K562 (cell line): ENCODE measurements at regions not wholly inside any gene's neighbourhood (a gene's known extent, or its start where the extent isn't known, plus 50 kb on each side); places are given as distances from the start of the nearest gene placed in this dataset.

Experiments used
- ATAC-seq: fragments of 200-7000 bp; cut with Tn5 transposase; 3 replicates; pipeline ENCODE4 v1.9.1; 2020; ENCODE audit warnings: moderate library complexity
- BruUV-seq: library from RNA; stranded (reverse); fragments of 400-500 nt; replicated peaks from 2 replicates; lab custom pipeline; 2021; lab: Mats Ljungman, UMichigan
- CTCF ChIA-PET: fragments of 300-600 bp; formaldehyde crosslinking; extraction: SDS; loops from one replicate; lab custom pipeline; 2021; ENCODE audit warnings: low intra/inter-chr PET ratio; lab: Yijun Ruan, JAX
- POLR2A ChIA-PET: fragments of 300-600, 350-650 bp; sonication (Branson Sonifier 250); formaldehyde crosslinking; extraction: SDS; loops from one replicate; lab custom pipeline; 2021; ENCODE audit warnings: antibody characterized with exemption, inconsistent platforms; lab: Yijun Ruan, JAX
- DNase-seq, 4 experiments: peaks; one replicate each; pipeline versions ENCODE4 v3.0.0 to v3.0.0-alpha.2; 2011 to 2018; ENCODE audit warnings: low spot score in 3 of 4, mixed read lengths in 3 of 4; ENCODE audit errors: extremely low read depth in 1 of 4
- FAIRE-seq: peaks from 2 replicates; lab custom pipeline; 2011; peaks lifted over from hg19 to GRCh38; lab: Jason Lieb, UNC
- H2AFZ ChIP-seq: 2 replicates; pipeline ENCODE4 v1.6.0; 2011; ENCODE audit warnings: low read depth, low read length, control low read depth, inconsistent platforms
- H3K27ac ChIP-seq: fragments of 200-600 bp; 3 replicates; pipeline ENCODE4 v1.8.0; 2011; ENCODE audit warnings: low read depth, mild to moderate bottlenecking, control low read depth, inconsistent platforms, low read length, moderate library complexity, mixed read lengths; ENCODE audit errors: extremely low read depth
- H3K27me3 ChIP-seq, 2 experiments: fragments of 300-600 bp in 1 of 2; 2 replicates in 1 of 2; 3 replicates in 1 of 2; pipeline versions ENCODE4 v1.6.0 to v1.8.0; 2011; ENCODE audit warnings: inconsistent platforms in 2 of 2, low read length in 2 of 2, mild to moderate bottlenecking in 1 of 2, mixed read lengths in 1 of 2, moderate library complexity in 1 of 2; ENCODE audit not compliant: control insufficient read depth in 2 of 2, insufficient read depth in 2 of 2
- H3K36me3 ChIP-seq: fragments of 300-600 bp; 3 replicates; pipeline ENCODE4 v1.8.0; 2011; ENCODE audit warnings: mild to moderate bottlenecking, low read length, inconsistent platforms; ENCODE audit not compliant: control insufficient read depth, insufficient read depth
- H3K4me1 ChIP-seq, 2 experiments: fragments of 200-600 bp in 1 of 2; replicated peaks in 1 of 2; 2 replicates in 1 of 2; 3 replicates in 1 of 2; pipeline versions ENCODE4 v1.5.1 to v1.8.0; 2011; ENCODE audit warnings: inconsistent platforms in 2 of 2, low read length in 2 of 2, mild to moderate bottlenecking in 1 of 2, mixed read lengths in 1 of 2, moderate library complexity in 1 of 2; ENCODE audit not compliant: control insufficient read depth in 2 of 2, insufficient read depth in 2 of 2
- H3K4me2 ChIP-seq: 2 replicates; pipeline ENCODE4 v1.6.1; 2011; ENCODE audit warnings: low read length, control low read depth, inconsistent platforms, mixed read lengths; ENCODE audit not compliant: insufficient read depth
- H3K4me3 ChIP-seq: fragments of 200-600 bp; sonication (generic), shearing (Covaris generic); 2 replicates; pipeline ENCODE4 v1.5.1; 2016; ENCODE audit warnings: control low read depth, inconsistent platforms
- H3K79me2 ChIP-seq: fragments of 200-600 bp; 3 replicates; pipeline ENCODE4 v1.8.0; 2011; ENCODE audit warnings: low read length, inconsistent platforms; ENCODE audit not compliant: control insufficient read depth, insufficient read depth
- H3K9ac ChIP-seq, 2 experiments: 2 replicates each; pipeline versions ENCODE4 v1.6.0 to v1.6.1; 2011; ENCODE audit warnings: low read depth in 2 of 2, low read length in 2 of 2, control low read depth in 1 of 2, inconsistent platforms in 1 of 2, mild to moderate bottlenecking in 1 of 2, mixed read lengths in 1 of 2; ENCODE audit not compliant: insufficient read depth in 1 of 2
- H3K9me1 ChIP-seq: one replicate; pipeline ENCODE4 v1.6.0; 2011; ENCODE audit warnings: inconsistent platforms, mild to moderate bottlenecking, low read length, moderate library complexity; ENCODE audit not compliant: control insufficient read depth, insufficient read depth
- H3K9me3 ChIP-seq: replicated peaks from 2 replicates; pipeline ENCODE4 v1.5.1; 2011; ENCODE audit warnings: low read depth, low read length, inconsistent platforms; ENCODE audit not compliant: control insufficient read depth, insufficient read depth
- H4K20me1 ChIP-seq: replicated peaks from 2 replicates; pipeline ENCODE4 v1.6.1; 2011; ENCODE audit warnings: low read length, inconsistent platforms, mixed read lengths; ENCODE audit not compliant: control insufficient read depth, insufficient read depth
- CTCF ChIP-seq, 3 experiments: IDR thresholded peaks in 2 of 3; conservative IDR thresholded peaks in 1 of 3; 2 replicates each; pipeline ENCODE4 v1.5.1; 2011 to 2012; ENCODE audit warnings: low read length in 3 of 3, mild to moderate bottlenecking in 3 of 3, control low read depth in 2 of 3, improper control_type of control experiment in 1 of 3, inconsistent platforms in 1 of 3, low read depth in 1 of 3, mixed read lengths in 1 of 3, moderate library complexity in 1 of 3; ENCODE audit not compliant: insufficient read depth in 2 of 3
- HDAC3 ChIP-seq: fragments of 450-650 bp; IDR thresholded peaks from 2 replicates; pipeline ENCODE4 v1.6.1; 2018; ENCODE audit warnings: borderline replicate concordance, mild to moderate bottlenecking, moderate library complexity; ENCODE audit not compliant: partially characterized antibody
- IRF1 ChIP-seq: sonication (generic); formaldehyde crosslinking; IDR thresholded peaks from 2 replicates; pipeline ENCODE4 v1.8.0; 2022; ENCODE audit warnings: missing genetic modification reagents, mild to moderate bottlenecking, borderline replicate concordance
- KDM1A ChIP-seq, 2 experiments: fragments of 450-650 bp; IDR thresholded peaks; 2 replicates each; pipeline ENCODE4 v1.6.1; 2016; ENCODE audit warnings: mild to moderate bottlenecking in 2 of 2
- MIER1 ChIP-seq: fragments of 450-650 bp; IDR thresholded peaks from 2 replicates; pipeline ENCODE4 v1.6.1; 2016; ENCODE audit warnings: antibody characterized with exemption, mild to moderate bottlenecking, low read depth
- PTTG1 ChIP-seq: fragments of 450-650 bp; IDR thresholded peaks from 2 replicates; pipeline ENCODE4 v1.6.1; 2016; ENCODE audit warnings: low read depth, mild to moderate bottlenecking, missing genetic modification characterization, missing compliant biosample characterization
- RAD21 ChIP-seq, 2 experiments: fragments of 250-450 bp in 1 of 2; fragments of 450-650 bp in 1 of 2; sonication (Bioruptor Pico) in 1 of 2; formaldehyde crosslinking in 1 of 2; IDR thresholded peaks in 1 of 2; conservative IDR thresholded peaks in 1 of 2; 2 replicates each; pipeline versions ENCODE4 v1.4.0 to v1.8.0; 2020 to 2022; ENCODE audit warnings: mild to moderate bottlenecking in 2 of 2, moderate library complexity in 1 of 2
- RBM15 ChIP-seq: fragments of 200-400 bp; formaldehyde crosslinking; IDR thresholded peaks from 2 replicates; pipeline ENCODE4 v1.6.1; 2018; ENCODE audit warnings: mild to moderate bottlenecking, low read length, moderate library complexity; ENCODE audit not compliant: insufficient read depth
- SPI1 ChIP-seq: IDR thresholded peaks from 2 replicates; pipeline ENCODE4 v1.6.1; 2011; ENCODE audit warnings: low read depth, low read length, control low read depth, borderline replicate concordance
- SRSF7 ChIP-seq: fragments of 200-400 bp; formaldehyde crosslinking; optimal IDR thresholded peaks from 2 replicates; pipeline ENCODE3; 2017; ENCODE audit warnings: mild to moderate bottlenecking, low read depth, low read length
- ZNF76 ChIP-seq: fragments of 250-450 bp; sonication (Bioruptor Pico); IDR thresholded peaks from 2 replicates; pipeline ENCODE4 v1.4.0; 2020; ENCODE audit warnings: mild to moderate bottlenecking, moderate library complexity, borderline replicate concordance
- ZSCAN29 ChIP-seq: fragments of 450-650 bp; IDR thresholded peaks from 2 replicates; pipeline ENCODE4 v1.6.1; 2017
- WGBS: fragments of 100-300 bp; shearing (Covaris generic); methylation state at CpG from one replicate; pipeline ENCODE4 v1.1.6; 2016; ENCODE audit warnings: low coverage, mixed read lengths; ENCODE audit not compliant: insufficient coverage; ENCODE audit errors: missing lambda C conversion rate; 5-methylcytosine and 5-hydroxymethylcytosine counted together
- in situ Hi-C: fragments of 300-500 bp; cut with MboI; formaldehyde crosslinking; loops from 4 replicates; pipeline ENCODE4 v1.15.0; 2018; ENCODE audit warnings: inconsistent platforms, mixed read lengths
- intact Hi-C: fragments of 100-400 bp; cut with micrococcal nuclease; formaldehyde crosslinking; loops from 2 replicates; pipeline ENCODE4 v1.14.2; 2022

- H3K4me2 ChIP-seq: no peak overlapping the region
- no peak overlapping the region for H2AFZ ChIP-seq
- no peak overlapping the region for H3K4me3 ChIP-seq
- H3K9ac ChIP-seq: no peak overlapping the region
- H3K9me1 ChIP-seq: no peaks in the 10 kb centered on the region
- intact Hi-C loops: loop anchor here (5.0 kb wide), 1 partner anchor 295 kb away; no protein-coding TSS in a partner anchor
- H3K27me3 ChIP-seq: no peaks in the 10 kb centered on the region
- in situ Hi-C loops: no loop called here
- no peaks in the 10 kb centered on the region for H3K79me2 ChIP-seq
- FAIRE-seq (no peak), DNase-seq (peak in 1 of 4 experiments; percentile 14), ATAC-seq (no peak)
- no peak overlapping the region for H3K27ac ChIP-seq
- BruUV-seq: no TSS peak
- POLR2A ChIA-PET: no interaction called here
- H4K20me1 ChIP-seq: no peaks in the 10 kb centered on the region
- TF ChIP-seq IRF1 (CRISPR knock-in tag) (no peak), PTTG1 (tag) (no peak), RBM15 (no peak), KDM1A (IDR thresholded peaks at IDR 0.05) (no peak), SPI1 (no peak), RAD21 (CRISPR knock-in tag; conservative IDR thresholded peaks at IDR 0.05 in 1 of 2, IDR thresholded peaks at IDR 0.05 in 1 of 2) (peak in 1 of 2 experiments; percentile 27; a peak in 2 of 4 replicates), HDAC3 (no peak), ZSCAN29 (no peak), SRSF7 (no peak), CTCF (IDR thresholded peaks at IDR 0.05 in 2 of 3, conservative IDR thresholded peaks at IDR 0.05 in 1 of 3; ENCODE audit: insufficient read depth in 2 of 3, low read depth in 1 of 3, low read length in 3 of 3) (peak in 1 of 3 experiments; percentile 20; a peak in 1 of 6 replicates), ZNF76 (CRISPR knock-in tag) (no peak), MIER1 (no peak)
- no peaks in the 10 kb centered on the region for H3K4me1 ChIP-seq
- WGBS: 20% methylated on average over 3 of the region's 4 CpGs
- no peaks in the 10 kb centered on the region for H3K36me3 ChIP-seq
- CTCF ChIA-PET: interaction anchor here (1.4 kb wide), 1 partner anchor 295 kb away, joined by 4 read pairs; no protein-coding TSS in a partner anchor
- H3K9me3 ChIP-seq: no peaks in the 10 kb centered on the region
Observed at GRCh38 chr11:25981998-25982397, 349.9 kb upstream of the ANO3 start.
